Osteoblast (primary cell): ENCODE measurements at regions not wholly inside any gene's neighbourhood (a gene's known extent, or its start where the extent isn't known, plus 50 kb on each side); places are given as distances from the start of the nearest gene placed in this dataset.

ENCODE experiments used
- DNase-seq: peaks from one replicate; pipeline ENCODE4 v3.0.0; 2011; ENCODE audit warnings: low spot score, mixed read lengths; ENCODE audit not compliant: insufficient read length; ENCODE audit errors: missing footprints
- H2AFZ ChIP-seq: 2 replicates; pipeline ENCODE4 v1.6.0; 2011; ENCODE audit warnings: mild to moderate bottlenecking, low read length
- H3K27ac ChIP-seq: 2 replicates; pipeline ENCODE4 v1.5.1; 2011; ENCODE audit warnings: mild to moderate bottlenecking, low read depth, low read length, moderate library complexity
- H3K27me3 ChIP-seq: 2 replicates; pipeline ENCODE4 v1.6.0; 2012; ENCODE audit warnings: mild to moderate bottlenecking, control low read depth, inconsistent platforms, low read length, moderate library complexity; ENCODE audit not compliant: insufficient read depth
- H3K36me3 ChIP-seq: 2 replicates; pipeline ENCODE4 v1.5.1; 2011; ENCODE audit warnings: mild to moderate bottlenecking, low read length, control low read depth, moderate library complexity; ENCODE audit not compliant: insufficient read depth
- H3K4me1 ChIP-seq: 2 replicates; pipeline ENCODE4 v1.5.1; 2011; ENCODE audit warnings: mild to moderate bottlenecking, low read length, control low read depth, moderate library complexity; ENCODE audit not compliant: insufficient read depth
- H3K4me2 ChIP-seq: 2 replicates; pipeline ENCODE4 v1.6.0; 2011; ENCODE audit warnings: mild to moderate bottlenecking, low read length; ENCODE audit not compliant: insufficient read depth
- H3K4me3 ChIP-seq: fragments of 200-600 bp; sonication (generic); 3 replicates; pipeline ENCODE4 v1.5.1; 2012; ENCODE audit warnings: mild to moderate bottlenecking, low read length, inconsistent platforms; ENCODE audit not compliant: insufficient read depth
- H3K79me2 ChIP-seq: 2 replicates; pipeline ENCODE4 v1.6.0; 2012; ENCODE audit warnings: mild to moderate bottlenecking, low read length, control low read depth, inconsistent platforms; ENCODE audit not compliant: insufficient read depth
- H3K9me3 ChIP-seq: 2 replicates; pipeline ENCODE4 v1.5.1; 2011; ENCODE audit warnings: low read depth, low read length, control low read depth
- H4K20me1 ChIP-seq: 2 replicates; pipeline ENCODE4 v1.6.0; 2012; ENCODE audit warnings: mild to moderate bottlenecking, low read length, control low read depth; ENCODE audit not compliant: insufficient read depth
- CTCF ChIP-seq: IDR thresholded peaks from 2 replicates; pipeline ENCODE4 v1.5.1; 2011; ENCODE audit warnings: mild to moderate bottlenecking, low read depth, low read length, moderate library complexity; ENCODE audit errors: extremely low read depth

DNA sequence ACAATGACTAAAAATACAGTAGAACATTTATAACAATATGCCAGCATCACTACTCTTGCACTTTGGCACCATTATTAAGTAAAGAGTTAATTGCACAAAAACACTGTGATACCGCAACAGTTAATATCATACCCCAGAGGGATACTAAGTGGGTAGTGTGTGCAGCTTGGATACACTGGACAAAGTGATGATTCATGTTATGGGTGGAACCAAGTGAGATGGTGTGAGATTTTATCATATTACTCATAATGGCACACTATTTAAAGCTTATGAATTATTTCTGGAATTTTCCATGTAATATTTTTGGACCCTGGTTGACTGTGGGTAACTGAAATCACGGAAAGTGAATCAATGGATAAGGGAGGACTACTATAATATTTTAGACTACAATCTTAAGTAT is 265.3 kb downstream of the PCDH18 start:
- Histone ChIP-seq H3K4me2 (peak overlapping the region; percentile 46), H2AFZ (peak overlapping the region; percentile 81), H3K36me3 (no peaks in the 10 kb centered on the region), H3K79me2 (no peaks in the 10 kb centered on the region), H3K4me1 (peaks cover 18% of the 10 kb centered on the region), H3K27ac (peak overlapping the region; percentile 80), H3K4me3 (no peak overlapping the region), H3K9me3 (no peaks in the 10 kb centered on the region), H3K27me3 (no peaks in the 10 kb centered on the region), H4K20me1 (no peaks in the 10 kb centered on the region)
- TF ChIP-seq CTCF, result no peak
- peak; percentile 73 for DNase-seq

DNA sequence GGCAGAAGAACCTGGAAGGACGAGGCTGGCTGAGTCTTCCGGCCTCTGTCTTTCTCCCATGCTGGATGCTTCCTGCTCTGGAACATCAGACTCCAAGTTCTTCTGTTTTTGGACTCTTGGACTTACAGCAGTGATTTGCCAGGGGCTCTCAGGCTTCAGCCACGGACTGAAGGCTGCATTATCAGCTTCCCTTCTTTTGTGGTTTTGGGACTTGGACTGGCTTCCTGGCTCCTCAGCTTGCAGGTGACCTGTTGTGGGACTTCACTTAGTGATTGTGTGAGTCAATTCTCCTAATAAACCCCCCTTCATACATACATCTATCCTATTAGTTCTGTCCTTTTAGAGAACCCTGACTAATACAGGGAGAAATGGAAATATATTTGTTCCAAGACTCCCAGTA is 265.8 kb downstream of the PCDH18 start:
- Histone ChIP-seq H3K27me3 (no peaks in the 10 kb centered on the region), H3K9me3 (no peaks in the 10 kb centered on the region), H3K4me1 (peaks cover 18% of the 10 kb centered on the region), H3K27ac (peak overlapping the region; percentile 80), H2AFZ (peak overlapping the region; percentile 71), H3K36me3 (no peaks in the 10 kb centered on the region), H4K20me1 (no peaks in the 10 kb centered on the region), H3K4me2 (peak overlapping the region; percentile 46), H3K79me2 (no peaks in the 10 kb centered on the region), H3K4me3 (no peak overlapping the region)
- DNase-seq, result no peak
- TF ChIP-seq CTCF, result no peak

DNA sequence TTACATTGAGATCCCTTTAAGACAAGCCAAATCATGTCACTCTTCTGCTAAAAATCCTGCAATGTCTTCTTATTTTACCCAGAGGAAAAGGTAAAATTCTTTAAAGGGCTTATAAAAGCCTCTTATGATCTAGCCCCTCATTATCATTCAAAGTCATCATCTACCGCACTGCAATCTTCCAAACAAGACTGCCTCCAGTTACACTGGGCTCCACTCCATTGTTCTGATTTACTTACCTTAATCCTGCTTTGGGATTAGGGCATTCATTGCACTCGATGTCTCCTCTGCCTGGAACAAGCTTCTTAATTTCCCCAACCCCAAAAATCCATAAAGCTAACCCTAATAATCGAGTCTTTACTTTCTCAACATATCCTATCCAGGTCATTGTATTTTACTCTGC is 269.1 kb downstream of the PCDH18 start:
- H3K9me3 ChIP-seq, result no peaks in the 10 kb centered on the region
- no peak overlapping the region for H3K4me3 ChIP-seq
- no peak overlapping the region for H3K27ac ChIP-seq
- no peak for TF ChIP-seq CTCF
- peaks cover 18% of the 10 kb centered on the region for H3K4me1 ChIP-seq
- no peak for DNase-seq
- no peaks in the 10 kb centered on the region for H3K27me3 ChIP-seq
- H3K36me3 ChIP-seq, result no peaks in the 10 kb centered on the region
- H3K4me2 ChIP-seq, result no peak overlapping the region
- no peaks in the 10 kb centered on the region for H3K79me2 ChIP-seq
- no peaks in the 10 kb centered on the region for H4K20me1 ChIP-seq
- H2AFZ ChIP-seq, result no peak overlapping the region

DNA sequence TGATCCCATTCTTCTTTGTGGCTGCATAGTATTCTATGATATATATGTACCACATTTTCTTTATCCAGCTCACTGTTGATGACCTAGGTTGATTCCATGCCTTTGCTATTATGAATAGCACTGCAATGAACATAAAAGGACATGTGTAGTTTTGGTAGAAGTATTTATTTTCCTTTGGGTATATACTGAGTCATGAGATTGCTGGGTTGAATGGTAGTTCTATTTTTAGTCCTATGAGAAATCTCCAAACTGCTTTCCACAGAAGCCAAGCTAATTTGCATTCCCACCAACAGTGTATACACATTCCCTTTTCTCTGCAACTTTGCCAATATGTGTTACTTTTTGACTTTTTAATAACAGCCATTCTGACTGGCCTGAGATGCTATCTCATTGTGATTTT is 278.3 kb downstream of the PCDH18 start:
- H3K36me3 ChIP-seq, result no peaks in the 10 kb centered on the region
- H3K4me1 ChIP-seq, result no peaks in the 10 kb centered on the region
- H3K27me3 ChIP-seq, result no peaks in the 10 kb centered on the region
- no peak for TF ChIP-seq CTCF
- no peaks in the 10 kb centered on the region for H4K20me1 ChIP-seq
- no peak overlapping the region for H3K4me2 ChIP-seq
- H3K4me3 ChIP-seq, result no peak overlapping the region
- H2AFZ ChIP-seq, result no peak overlapping the region
- peak; percentile 1 for DNase-seq
- H3K9me3 ChIP-seq, result peaks cover 5% of the 10 kb centered on the region
- no peak overlapping the region for H3K27ac ChIP-seq
- no peaks in the 10 kb centered on the region for H3K79me2 ChIP-seq
